ENCODE measurements at regions not wholly inside any gene's neighbourhood (a gene's known extent, or its start where the extent isn't known, plus 50 kb on each side); places are given as distances from the start of the nearest gene placed in this dataset.

DNA sequence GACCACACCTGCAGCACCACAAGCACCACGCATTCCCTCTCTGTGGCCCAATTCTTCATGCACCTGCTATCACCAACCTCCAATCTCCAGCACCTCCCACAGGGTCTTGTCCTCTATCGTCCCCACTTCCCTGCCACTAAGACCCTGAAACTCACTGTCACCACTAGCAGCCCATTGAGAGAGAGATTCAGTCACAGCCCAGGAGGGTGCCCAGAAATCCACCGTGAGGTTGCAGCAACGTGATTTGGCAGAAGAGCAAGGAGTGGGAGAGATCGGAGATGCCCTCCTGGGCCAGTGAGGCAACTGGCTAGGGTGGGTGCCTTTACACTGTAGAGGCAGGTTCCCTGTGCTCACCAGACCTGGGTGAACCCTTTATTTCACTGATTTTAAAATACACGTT, 90.1 kb downstream of the ANKRD60 start:
- no peak for DNase-seq

DNA sequence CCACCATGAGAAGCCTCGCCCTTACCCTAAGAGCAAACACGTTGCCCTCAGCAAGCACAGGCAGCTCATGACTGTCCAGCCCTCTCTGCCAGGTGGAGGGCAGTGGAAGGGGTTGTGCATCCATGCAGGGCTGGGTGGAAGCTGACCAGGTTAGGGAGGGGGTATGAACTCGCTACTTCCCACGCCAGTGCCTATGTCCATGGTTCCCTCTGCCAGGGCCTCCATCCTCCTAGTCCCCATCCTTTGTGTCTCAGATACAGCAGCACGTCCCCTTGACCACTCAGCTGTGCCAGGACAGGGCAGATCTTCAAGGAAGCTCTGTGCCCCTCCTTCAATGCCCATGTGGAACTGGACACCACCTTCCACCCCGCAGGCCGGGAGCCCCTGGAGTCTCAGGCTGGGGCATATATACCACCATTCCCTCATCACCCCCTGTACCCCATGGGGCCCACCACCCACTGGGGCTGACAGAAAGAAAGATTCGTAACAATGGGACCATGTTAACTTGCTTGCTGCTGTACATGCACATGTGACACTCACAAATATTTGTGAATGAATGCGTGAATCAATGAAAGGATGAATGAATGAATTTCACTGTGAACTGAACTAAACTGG, 90.7 kb downstream of the ANKRD60 start:
- DNase-seq: no peak

DNA sequence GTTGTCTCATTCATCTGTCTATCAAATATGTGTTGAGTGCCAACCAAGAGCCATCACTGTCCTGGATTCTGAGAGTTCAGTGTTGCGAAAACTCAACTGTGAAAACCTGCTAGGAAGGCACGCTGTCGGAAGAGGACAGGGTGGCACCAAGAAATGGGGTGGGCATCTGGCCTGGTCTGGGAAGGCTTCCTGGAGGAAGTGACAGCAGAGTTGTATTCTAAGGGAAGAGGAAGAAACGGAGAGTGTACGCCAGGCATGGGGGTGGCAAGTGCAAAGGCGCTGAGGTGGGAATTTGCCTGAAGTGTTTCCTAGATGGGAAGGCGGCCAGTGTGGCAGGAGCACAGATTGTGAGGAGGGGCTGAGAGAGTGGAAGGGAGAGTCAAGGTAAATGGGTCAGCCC, 91.2 kb downstream of the ANKRD60 start:
- no peak for DNase-seq

DNA sequence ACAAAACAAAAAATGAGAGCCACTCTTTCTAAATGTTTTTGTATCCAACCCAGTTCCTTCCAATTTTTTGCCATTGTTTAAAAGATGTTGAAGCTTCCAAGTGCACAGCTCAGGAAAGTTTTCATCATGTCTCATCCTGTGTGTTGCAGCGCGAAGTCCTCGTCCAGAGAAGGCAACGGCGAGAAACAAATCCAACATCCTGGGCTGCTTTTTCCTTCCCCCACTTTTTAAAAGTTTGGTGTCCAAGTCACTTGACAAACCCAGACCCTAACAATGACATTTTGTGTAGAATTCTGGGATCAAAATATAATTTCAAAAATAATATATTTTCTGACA, 92.3 kb downstream of the ANKRD60 start:
- no peak for DNase-seq

DNA sequence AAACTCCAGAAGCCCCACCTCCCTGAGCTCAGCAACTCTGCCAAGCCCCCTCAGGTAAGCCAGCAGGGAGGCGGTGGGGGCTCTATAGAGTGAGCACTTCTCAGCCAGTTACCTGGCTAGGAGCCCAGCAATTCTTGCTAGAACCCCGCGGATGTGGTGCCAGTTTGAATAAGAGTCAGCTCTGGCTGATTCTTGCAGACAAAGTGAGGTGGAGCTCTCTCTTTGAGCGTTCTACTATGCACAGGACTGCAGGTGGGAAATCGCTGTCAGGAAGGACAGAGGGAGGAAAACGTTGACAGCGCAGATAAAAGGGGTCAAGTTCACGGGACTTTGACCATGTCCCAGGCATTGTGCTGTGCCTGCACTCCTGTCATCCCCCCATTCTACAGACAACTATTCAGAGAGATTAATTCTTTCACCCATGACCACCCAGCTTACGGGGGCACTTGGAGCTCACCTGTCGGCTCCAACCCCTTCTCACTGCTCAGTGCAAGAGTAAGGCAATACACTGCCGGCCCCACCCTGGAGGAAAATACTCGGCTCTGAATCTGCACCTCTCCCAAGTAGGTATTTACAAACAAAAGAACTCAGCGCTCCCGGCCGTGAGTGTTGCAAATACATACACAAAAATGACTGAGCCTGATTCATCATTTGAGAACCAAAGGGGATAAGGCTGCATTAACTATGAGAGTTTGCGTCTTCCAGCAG, 92.9 kb downstream of the ANKRD60 start:
- peak in 2 of 3 experiments; percentile 48 to 62 for DNase-seq

DNA sequence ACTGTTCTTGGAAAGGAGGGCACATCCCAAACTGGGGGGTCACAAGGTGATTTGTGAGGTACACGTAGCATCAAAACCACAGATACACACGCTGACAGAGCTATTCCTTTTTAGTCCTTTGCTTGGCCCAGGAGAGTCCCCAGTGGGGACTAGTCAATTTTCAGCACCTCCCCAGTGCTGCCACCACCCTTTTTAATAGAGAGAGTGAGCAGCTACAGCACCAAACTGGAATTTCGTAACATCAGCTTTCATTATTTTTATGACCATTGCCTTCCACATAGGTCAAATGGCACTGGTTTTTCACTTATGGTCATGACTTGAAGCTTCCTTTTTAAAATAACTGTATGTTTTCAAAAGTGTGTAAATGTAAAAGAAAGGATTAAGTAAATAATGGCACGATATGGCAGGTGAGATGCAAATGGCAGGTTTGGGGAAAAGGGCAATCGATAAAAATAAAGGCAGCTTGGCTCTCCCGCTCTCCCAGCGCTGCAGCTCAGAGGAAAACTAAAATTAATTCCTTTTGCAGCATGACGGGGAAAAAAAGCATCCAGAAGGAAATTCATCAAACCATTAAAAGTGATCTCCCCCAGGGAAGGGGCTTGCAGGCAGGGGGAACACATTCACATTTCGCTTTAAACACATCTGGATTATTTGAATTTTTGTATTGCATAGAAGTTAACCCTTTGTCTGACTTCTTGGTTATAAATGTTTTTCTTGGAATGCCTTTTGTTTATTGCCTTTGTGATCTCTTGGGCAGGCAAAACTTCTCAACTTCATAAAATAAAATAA, 95.2 kb downstream of the ANKRD60 start:
- no peak for DNase-seq

DNA sequence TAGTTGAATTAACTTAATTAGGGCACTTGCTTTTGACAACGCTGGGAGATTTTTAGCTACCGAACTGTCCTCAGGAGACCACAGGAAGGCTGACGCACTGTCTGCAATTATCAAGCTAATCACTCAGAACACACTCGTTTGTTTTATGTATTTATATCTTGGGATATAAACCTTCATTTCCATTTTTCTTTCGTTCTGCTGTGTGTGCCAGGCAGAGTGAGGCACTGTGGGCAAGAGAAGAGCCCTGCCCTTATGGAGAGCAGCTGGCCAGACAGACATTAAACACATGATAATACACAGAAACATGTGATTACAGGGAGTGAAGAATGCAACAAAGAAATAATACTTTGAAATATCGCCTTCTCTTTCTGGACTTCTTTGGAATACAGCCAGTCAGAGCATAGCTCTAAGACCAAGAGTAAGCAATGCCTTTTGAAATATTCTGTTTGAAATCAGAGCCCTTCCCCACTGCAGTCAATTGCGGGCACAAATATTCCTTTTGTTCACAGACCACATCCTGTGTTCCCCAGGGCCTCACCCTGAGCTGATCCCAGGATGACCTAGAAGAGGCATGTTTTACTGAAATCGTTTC, 96.8 kb downstream of the ANKRD60 start:
- peak; percentile 5 to 92 (median 74) for DNase-seq

DNA sequence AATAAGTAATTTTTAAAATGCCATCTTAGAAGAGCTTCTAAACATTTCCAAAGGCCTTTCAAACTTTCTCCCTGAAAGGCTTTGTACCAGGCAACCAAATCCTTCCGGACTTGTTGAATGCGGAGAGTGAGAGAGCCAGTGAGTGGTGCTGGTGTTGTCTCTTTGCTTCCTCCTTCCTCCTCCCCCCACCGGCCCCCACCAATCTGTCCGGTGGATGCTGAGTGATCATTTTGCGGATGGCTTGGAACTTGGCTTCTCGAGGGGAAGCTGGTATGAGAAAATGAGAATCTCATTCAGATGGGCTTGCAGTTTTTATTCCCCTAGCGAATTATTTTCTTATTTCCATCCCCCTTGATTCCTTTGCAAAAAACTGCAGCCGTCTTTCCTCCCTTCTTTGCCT, 97.3 kb downstream of the ANKRD60 start:
- peak in 2 of 3 experiments; percentile 80 to 84 for DNase-seq

DNA sequence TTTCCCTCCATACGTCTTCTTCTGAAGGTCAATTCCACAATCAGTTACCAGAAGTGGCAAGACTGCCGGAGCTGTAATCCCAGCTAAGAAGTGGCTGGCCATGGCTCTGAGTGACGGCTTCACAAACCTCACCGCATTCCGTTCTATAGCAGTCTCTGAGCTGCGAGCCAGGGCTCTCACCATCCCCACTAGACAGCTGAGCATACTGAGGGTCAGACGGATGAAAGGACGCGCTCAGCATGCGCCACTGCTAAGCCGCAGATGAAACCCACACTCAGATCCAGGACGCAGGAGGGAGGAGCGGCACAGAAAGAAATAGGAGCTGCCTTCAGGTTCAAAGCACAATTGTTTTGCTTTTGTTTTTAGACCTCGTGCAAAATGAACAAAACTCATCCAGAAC, 97.9 kb downstream of the ANKRD60 start:
- peak in 2 of 3 experiments; percentile 32 to 49 for DNase-seq

DNA sequence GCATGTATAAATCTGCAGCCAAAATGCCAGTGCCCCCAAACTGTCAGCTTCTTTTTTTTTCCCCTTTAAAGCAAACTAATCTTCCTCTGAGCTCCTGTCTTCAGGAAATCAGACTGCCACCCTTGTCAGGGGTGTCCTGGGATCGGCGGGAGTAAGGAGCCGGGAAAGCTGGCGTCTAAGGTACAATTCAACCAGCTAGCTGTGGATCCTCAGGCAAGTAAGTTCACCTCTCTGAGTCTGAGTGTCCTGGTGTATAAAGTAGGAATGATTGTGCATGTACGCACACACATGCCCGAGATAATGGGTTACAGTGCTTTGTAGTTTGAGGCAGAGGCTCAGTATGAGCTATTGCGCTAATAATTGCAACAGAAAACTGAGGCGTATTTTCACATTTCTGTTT, 98.3 kb downstream of the ANKRD60 start:
- no peak for DNase-seq

DNA sequence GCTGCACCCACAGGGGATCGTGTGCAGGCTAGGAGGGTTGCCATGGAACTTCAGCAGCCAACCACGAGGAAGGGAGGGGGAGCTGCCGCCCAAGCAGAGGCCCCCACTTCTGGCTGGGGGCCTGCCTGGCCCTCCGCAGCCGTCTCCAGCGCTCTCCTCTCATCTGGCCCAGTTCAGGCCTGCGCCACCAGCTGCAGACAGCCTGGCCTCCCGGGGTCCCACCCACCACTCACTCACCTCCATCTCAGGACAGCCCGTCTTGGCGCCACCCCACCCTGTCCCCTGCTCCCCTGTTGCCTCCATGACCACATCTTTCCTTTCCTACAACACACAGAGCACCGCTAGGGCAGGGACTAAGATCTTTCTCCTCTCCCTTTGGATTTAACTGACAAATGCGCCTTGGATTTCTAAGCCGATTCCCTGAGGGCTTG, 98.7 kb downstream of the ANKRD60 start:
- no peak for DNase-seq

DNA sequence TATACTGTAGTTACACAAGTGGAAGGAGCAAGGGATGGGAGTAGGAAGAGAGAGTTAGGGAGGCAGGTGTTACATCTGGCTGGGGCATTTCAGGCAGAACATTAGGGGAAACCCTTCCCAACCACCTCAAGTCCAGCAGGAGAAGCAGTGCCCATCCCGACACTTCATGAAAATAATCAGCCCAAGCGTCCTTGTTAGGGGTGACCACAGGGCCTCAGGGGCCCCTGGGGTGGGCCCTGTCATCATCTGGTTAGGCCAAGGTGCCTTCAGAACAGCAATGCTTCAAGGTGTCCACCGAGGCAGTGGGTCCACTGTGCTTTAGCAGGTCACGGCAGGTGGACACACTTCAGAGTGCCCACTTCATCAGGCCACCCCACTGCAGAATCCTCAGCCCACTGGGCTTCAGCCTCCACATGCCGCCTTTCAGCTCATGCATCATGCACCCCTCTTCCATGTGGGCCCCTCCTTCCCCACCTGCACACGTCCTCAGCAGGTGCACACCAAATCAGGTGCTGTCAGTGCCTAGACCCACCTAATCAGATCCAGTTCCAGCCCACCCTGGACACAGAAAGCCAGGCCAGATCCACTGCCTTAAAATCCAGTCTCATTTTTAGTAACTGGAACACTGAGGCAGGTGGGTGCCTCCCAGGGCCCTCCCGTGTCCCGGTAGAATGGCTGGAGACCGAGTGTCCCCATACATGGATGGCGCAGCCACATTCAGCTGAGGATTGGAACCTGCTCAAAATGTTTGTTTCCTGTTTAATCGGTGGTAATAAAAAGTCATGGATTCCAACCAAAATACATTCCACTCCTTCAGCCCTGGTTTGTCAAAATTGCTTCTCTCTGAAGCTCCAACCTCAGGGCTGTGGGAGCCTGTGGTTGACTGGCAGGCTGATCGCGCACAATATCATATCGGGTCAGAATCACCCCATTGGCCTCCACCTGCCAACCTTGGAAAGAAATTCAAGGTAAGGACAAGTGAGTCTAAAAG, 99.5 kb downstream of the ANKRD60 start:
- no peak for DNase-seq

DNA sequence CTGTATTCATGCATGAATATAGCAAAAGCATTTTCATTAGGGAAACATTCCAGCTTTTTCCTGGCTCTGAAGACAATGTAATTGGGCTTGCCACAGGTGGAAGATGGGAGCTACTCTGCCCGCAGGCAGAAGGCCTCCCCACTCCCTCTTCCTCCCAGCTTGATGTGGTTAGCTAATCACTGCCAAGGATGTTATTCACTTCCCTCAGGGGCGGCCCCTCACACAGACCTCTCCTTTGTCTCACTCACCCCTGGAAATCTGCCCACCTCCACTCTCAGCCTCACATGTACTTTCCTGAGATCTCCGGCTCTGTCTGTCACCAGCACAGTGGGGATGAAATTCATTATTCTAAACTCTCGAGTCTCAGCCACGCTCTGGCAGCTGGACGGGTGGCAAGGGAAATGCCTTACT, 100.7 kb downstream of the ANKRD60 start:
- DNase-seq: peak in 1 of 3 experiments; percentile 9

DNA sequence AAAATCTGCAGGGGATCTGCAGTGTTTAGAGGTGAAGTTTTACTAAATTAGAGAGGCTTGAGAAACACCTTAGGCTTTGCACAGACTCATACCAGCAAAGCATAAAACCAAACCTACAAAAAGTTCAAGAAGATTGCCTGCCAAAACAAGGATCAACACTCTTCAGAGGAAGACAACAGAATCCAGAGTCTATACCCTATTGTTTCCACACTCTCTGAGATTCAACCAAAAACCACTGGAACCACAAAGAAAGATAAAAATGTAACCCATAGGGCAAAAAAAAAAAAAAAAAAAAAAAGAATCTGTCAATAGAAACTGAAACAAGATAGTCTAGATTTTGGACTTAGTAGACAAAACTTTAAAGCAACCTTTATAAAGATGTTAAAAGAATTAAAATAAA, 102.7 kb downstream of the ANKRD60 start:
- no peak for DNase-seq

DNA sequence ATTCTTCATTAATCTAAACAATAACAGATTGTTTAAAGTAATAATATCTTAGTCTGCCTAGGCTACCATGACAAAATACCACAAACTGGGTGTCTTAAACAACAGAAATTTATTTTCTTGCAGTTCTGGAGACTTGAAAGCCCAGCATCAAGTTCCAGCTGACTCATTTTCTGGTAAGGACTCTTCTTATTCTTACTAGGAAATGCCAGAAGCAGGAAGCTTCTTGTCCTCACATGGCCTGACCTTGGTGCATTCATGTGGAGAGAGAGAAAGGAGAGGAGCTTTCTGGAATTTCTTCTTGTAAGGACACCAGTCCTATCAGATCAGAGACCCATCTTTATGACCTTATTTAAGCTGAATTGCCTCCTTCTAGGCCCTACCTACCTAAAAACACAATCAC, 110.5 kb downstream of the ANKRD60 start:
- no peak for DNase-seq

DNA sequence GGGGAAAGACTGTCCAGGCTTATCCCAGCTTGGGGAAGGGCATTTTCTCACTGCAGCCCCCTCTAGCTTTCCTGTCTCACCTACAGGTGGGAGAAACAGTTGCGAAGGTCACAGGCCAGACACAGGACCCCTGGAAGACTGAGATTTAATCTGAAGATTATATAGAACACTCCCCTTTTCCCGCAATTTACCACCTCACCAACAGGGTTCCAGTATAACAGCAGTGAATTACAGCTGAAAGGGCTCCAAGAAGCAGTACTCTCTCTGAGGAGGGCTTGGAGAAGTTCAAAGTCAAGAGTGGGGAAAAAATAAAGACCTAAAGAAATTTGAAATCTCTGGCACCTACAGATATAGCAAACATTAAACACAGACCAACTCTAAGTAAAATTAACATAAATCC, 111.9 kb downstream of the ANKRD60 start:
- DNase-seq: no peak

DNA sequence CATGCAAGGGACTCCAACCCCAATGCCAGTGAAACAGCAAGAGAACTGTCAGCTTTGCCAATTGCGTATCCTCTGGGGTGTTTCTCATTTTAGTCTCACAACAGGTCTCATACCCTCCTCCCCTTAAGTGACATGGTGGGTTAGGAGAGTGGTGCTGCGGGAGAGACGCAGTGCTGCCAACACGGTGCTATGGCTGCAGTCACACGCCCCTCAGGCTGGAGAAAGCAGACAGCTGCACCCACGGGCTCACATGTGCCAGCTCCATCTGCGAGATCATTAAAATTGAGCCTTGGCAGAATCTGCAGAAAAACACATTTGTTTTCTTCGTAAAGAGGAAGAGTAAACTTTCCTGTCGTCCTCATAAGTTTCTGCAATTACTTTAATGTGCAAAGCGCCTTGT, 114.7 kb downstream of the ANKRD60 start:
- DNase-seq: no peak

DNA sequence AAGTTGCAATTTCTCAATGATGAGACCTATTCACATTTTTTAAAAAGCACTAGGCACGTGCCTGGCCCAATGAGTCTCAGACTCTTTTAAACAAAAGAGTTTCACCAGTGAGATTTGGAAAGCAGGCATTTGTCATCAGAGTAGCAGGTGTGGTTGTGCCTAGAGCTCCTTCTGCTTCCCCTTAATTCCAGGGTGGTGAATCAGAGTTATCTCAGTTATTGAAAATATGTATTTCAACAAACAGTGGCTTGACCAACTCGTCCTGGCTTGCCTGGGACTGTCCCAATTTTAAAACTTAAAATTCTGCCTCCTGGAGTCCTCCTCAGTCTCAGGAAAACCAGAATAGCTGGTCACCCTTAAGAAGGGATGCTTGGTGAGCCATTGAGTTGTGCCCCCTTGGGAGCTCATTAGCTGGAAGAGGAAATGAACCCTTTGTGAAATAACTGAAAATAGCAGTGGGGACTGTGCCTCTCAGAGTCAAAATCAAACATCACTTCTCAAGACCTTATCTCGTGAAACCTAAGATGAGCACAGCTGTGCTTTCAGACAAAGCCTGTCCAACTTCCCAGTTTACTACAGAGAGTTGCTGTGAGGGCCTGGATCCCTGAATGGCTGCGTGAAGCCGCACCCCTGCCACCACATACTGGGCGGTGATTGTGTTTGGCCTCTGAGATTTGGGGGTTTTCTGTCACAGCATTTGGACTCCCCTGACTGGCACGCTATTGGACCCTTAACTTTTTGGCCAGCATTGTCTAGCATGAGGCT, 116.3 kb downstream of the ANKRD60 start:
- DNase-seq: peak in 1 of 3 experiments; percentile 9

DNA sequence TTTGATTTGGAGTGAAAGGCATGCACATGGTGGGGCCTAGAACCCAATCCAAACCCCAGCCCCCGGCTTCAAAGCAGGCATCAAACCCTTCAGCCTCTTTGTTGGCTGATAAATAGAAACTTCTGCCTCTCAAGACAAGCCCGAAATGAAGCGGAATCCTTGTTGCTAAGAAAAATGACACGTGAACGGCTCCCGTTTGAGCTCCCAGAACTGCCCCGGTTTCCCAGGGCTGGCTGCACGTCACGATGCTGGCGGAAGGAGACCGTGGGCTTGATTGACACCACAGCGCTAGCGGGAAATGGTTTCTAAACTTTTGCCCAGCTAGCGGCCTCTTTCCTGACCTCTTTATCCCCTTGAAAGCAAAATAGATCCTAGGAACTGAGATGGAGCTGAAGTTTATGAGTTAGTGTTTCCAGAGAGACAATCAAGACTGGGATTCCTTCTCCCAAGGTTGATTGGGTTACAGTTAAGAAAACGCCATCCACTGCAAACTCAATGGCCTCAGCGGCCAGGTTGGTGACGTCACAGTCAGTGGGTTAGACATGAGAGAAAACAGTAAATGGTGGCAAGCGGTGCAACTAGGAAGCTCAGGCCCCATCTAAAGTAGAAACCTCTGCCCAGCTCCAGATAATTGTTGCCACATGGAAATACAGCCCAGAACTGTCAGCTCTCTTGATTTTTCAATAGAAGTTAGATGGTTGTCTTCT, 117.0 kb downstream of the ANKRD60 start:
- no peak for DNase-seq

DNA sequence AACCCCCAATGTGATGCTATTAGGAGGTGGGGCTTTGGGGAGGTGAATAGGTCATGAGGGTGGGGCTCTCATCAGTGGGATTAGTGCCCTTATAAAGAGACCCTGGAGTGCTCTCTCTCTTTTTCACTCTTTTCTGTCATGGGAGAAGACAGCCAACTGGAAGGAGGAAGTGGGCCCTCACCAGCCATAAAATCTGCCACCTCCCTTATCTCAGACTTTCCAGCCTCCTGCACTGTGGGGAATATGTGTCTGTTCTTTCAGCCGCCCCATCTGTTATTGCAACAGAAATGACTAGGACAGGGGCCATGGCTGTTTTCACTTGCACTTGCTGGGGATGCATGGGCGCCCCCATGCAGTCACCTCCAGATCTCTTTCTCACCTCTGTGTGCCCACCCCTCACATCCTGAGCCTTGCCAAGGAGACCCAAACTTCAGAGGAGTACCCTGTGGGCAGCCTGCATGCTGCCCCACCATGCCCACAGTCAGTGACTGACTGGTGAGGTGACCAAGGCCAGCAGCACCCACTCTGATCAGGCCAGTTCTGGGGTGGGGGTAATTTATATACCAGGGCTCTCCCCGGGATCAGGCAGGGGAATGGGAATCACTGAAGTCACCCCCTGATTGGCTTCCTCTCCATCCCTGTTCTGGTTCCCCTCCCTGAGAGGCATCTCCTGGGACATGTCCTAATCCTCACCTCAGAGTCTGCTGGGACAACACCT, 118.4 kb downstream of the ANKRD60 start:
- no peak for DNase-seq

Measured in NCI-H1417 (cell line).